CD14-positive monocyte (primary cell): ENCODE measurements at regions not wholly inside any gene's neighbourhood (a gene's known extent, or its start where the extent isn't known, plus 50 kb on each side); places are given as distances from the start of the nearest gene placed in this dataset.

Experiments used
- DNase-seq, 3 donors: peaks; one replicate each; pipeline ENCODE4 v3.0.0-alpha.2; 2011 to 2022
- H2AFZ ChIP-seq: 2 replicates; pipeline ENCODE4 v1.6.0; 2012; ENCODE audit warnings: mild to moderate bottlenecking, low read depth, low read length, inconsistent platforms; ENCODE audit not compliant: insufficient read depth, poor library complexity, severe bottlenecking
- H3K27ac ChIP-seq, 2 donors: 1 replicate in 1 of 2; 2 replicates in 1 of 2; pipeline ENCODE4 v1.5.1; 2012 to 2013; ENCODE audit warnings: low read length in 2 of 2, control low read depth in 1 of 2, inconsistent platforms in 1 of 2, low read depth in 1 of 2, mild to moderate bottlenecking in 1 of 2
- H3K27me3 ChIP-seq, 2 donors: one replicate each; pipeline versions ENCODE4 v1.6.0 to v1.6.1; 2011 to 2013; ENCODE audit warnings: low read length in 2 of 2; ENCODE audit not compliant: control insufficient read depth in 2 of 2, insufficient read depth in 2 of 2
- H3K36me3 ChIP-seq, 2 donors: replicated peaks in 1 of 2; 1 replicate in 1 of 2; 2 replicates in 1 of 2; pipeline versions ENCODE4 v1.5.1 to v1.6.1; 2012 to 2013; ENCODE audit warnings: low read length in 2 of 2, control low read depth in 1 of 2, inconsistent platforms in 1 of 2, mild to moderate bottlenecking in 1 of 2; ENCODE audit not compliant: insufficient read depth in 2 of 2, control insufficient read depth in 1 of 2
- H3K4me1 ChIP-seq, 2 donors: 1 replicate in 1 of 2; 2 replicates in 1 of 2; pipeline versions ENCODE4 v1.5.1 to v1.6.1; 2012 to 2013; ENCODE audit warnings: low read length in 2 of 2, control low read depth in 1 of 2, inconsistent platforms in 1 of 2, mild to moderate bottlenecking in 1 of 2, moderate library complexity in 1 of 2; ENCODE audit not compliant: insufficient read depth in 2 of 2, control insufficient read depth in 1 of 2
- H3K4me2 ChIP-seq: replicated peaks from 2 replicates; pipeline ENCODE3; 2012; ENCODE audit warnings: low read length, moderate library complexity, mild to moderate bottlenecking; ENCODE audit not compliant: poor library complexity, severe bottlenecking; ENCODE audit errors: extremely low read depth
- H3K4me3 ChIP-seq, 3 experiments: fragments of 200-600 bp in 1 of 3; sonication (generic) in 1 of 3; replicated peaks in 1 of 3; 1 replicate in 2 of 3; 2 replicates in 1 of 3; pipeline ENCODE4 v1.5.1; 2011 to 2013; ENCODE audit warnings: low read length in 3 of 3, mild to moderate bottlenecking in 3 of 3, control low read depth in 2 of 3, low read depth in 2 of 3, inconsistent platforms in 1 of 3, moderate library complexity in 1 of 3
- H3K79me2 ChIP-seq: 2 replicates; pipeline ENCODE4 v1.6.0; 2012; ENCODE audit warnings: mild to moderate bottlenecking, control low read depth, inconsistent platforms, low read length, moderate library complexity; ENCODE audit not compliant: insufficient read depth
- H3K9ac ChIP-seq: 2 replicates; pipeline ENCODE4 v1.6.0; 2017; ENCODE audit warnings: low read length, mild to moderate bottlenecking; ENCODE audit not compliant: insufficient read depth, poor library complexity, severe bottlenecking
- H3K9me3 ChIP-seq, 2 donors: replicated peaks in 1 of 2; 1 replicate in 1 of 2; 2 replicates in 1 of 2; pipeline versions ENCODE4 v1.5.1 to v1.6.1; 2012 to 2013; ENCODE audit warnings: low read length in 2 of 2, control low read depth in 1 of 2; ENCODE audit not compliant: control insufficient read depth in 1 of 2, insufficient read depth in 1 of 2
- H4K20me1 ChIP-seq: 2 replicates; pipeline ENCODE4 v1.6.0; 2012; ENCODE audit warnings: mild to moderate bottlenecking, low read length, control low read depth, moderate library complexity; ENCODE audit not compliant: insufficient read depth
- H3K27ac Mint-ChIP-seq, 7 donors: one replicate each; pipeline ENCODE4 v1.8.0; 2020; ENCODE audit warnings: mild to moderate bottlenecking in 7 of 7, mixed read lengths in 7 of 7, moderate library complexity in 6 of 7, inconsistent platforms in 2 of 7
- H3K27me3 Mint-ChIP-seq, 3 donors: one replicate each; pipeline ENCODE4 v1.8.0; 2021 to 2022; ENCODE audit warnings: low read depth in 3 of 3, mild to moderate bottlenecking in 3 of 3, mixed read lengths in 3 of 3, moderate library complexity in 3 of 3, inconsistent platforms in 1 of 3
- H3K36me3 Mint-ChIP-seq, 2 donors: one replicate each; pipeline ENCODE4 v1.8.0; 2020; ENCODE audit warnings: mixed read lengths in 2 of 2, inconsistent platforms in 1 of 2, mild to moderate bottlenecking in 1 of 2
- H3K4me1 Mint-ChIP-seq: one replicate; pipeline ENCODE4 v1.8.0; 2020; ENCODE audit warnings: mild to moderate bottlenecking, mixed read lengths
- H3K4me3 Mint-ChIP-seq, 2 donors: one replicate each; pipeline ENCODE4 v1.8.0; 2020; ENCODE audit warnings: mild to moderate bottlenecking in 2 of 2, mixed read lengths in 2 of 2, moderate library complexity in 1 of 2
- H3K9me3 Mint-ChIP-seq, 7 donors: one replicate each; pipeline ENCODE4 v1.8.0; 2020 to 2022; ENCODE audit warnings: mixed read lengths in 7 of 7, mild to moderate bottlenecking in 6 of 7, moderate library complexity in 6 of 7, inconsistent platforms in 2 of 7
- CTCF ChIP-seq: fragments of 200-600 bp; IDR thresholded peaks from one replicate; pipeline ENCODE4 v1.8.0; 2022; ENCODE audit warnings: antibody characterized with exemption, mild to moderate bottlenecking
- WGBS: methylation state at CpG from one replicate; pipeline ENCODE4 v1.1.5; 2013; ENCODE audit warnings: missing lambda C conversion rate; ENCODE audit not compliant: insufficient coverage; 5-methylcytosine and 5-hydroxymethylcytosine counted together
- intact Hi-C, 2 donors: fragments of 100-400 bp; cut with micrococcal nuclease; formaldehyde crosslinking; loops; one replicate each; pipeline versions ENCODE4 v1.15.0 to v1.15.1; 2023

DNA sequence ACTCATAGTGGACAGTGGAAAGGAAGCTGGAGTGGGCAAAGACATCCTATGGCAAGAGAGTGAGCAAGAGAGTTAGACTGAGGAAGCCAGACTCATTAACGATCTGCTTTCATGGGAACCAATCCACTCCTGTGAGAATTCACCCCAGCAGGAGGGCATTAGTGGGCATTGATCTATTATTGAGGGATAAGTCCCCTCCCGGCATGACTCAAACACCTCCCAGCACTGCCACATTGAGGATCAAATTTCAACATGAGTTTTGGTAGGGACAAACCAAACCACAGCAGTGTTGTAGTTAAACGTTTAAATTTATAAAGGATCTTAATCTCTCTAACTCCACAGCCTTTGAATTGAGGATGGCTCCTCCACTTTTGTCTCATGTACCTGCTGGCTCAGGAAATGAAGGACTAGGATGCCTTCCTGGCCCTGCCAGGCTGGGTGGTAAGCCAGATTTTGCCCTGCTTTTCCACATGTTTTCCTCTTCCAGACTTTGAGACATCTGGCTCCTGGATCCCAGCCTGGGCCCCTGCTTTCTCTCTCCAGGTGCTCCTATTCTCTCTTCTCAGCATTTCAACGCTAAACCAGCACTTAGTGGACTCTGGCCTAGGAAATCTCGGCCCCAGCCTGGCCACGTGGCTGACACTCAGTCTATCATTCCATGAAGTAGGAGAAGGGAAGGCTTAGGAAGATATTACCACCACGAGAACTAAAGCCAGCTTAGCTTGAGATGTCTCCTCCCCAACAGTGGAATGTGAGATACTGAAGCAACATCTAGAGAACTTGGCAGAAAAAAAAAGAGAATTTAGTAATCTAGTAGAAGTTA, 96.5 kb upstream of the PIP4K2A start:
- WGBS, result 60% methylated on average over 1 of the region's 7 CpGs
- Mint-ChIP-seq H3K27ac (peak overlapping the region in 1 of 7 donors; percentile 52), H3K4me1 (no peaks in the 10 kb centered on the region), H3K36me3 (no peaks in the 10 kb centered on the region), H3K27me3 (peaks cover 2 to 4% (median 3%) of the 10 kb centered on the region in 3 donors), H3K4me3 (no peak overlapping the region), H3K9me3 (peaks cover 0 to 8% (median 4%) of the 10 kb centered on the region in 7 donors)
- Histone ChIP-seq H3K4me2 (no peak overlapping the region), H2AFZ (no peak overlapping the region), H3K36me3 (no peaks in the 10 kb centered on the region), H3K9ac (no peak overlapping the region), H3K9me3 (no peaks in the 10 kb centered on the region), H4K20me1 (no peaks in the 10 kb centered on the region), H3K79me2 (no peaks in the 10 kb centered on the region), H3K27ac (no peak overlapping the region), H3K4me3 (no peak overlapping the region), H3K4me1 (no peaks in the 10 kb centered on the region), H3K27me3 (no peaks in the 10 kb centered on the region)
- intact Hi-C loops, result no loop called here
- TF ChIP-seq CTCF, result no peak
- DNase-seq, result no peak

DNA sequence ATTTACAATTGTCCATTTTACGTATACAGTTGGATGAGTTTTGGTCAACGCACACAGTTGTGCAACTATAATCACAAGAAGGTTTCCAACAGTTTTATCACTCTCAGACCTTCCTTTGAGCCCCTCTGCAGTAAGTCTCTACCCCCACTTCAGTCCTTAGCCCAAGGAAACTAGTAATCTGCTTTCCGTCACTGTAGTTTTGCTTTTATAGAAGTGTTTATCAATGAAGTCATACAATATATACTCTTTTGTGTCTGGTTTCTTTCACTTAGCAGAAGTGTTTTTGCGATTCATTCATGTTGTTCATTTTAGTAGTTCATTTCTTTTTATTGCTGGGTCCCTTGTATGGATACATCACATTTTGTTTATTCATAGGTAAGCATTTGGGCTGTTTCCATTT, 92.9 kb upstream of the PIP4K2A start:
- no peak overlapping the region for H3K9ac ChIP-seq
- no peaks in the 10 kb centered on the region for H3K36me3 ChIP-seq
- no peaks in the 10 kb centered on the region for H3K79me2 ChIP-seq
- H3K27me3 Mint-ChIP-seq, result peaks cover 0 to 6% (median 3%) of the 10 kb centered on the region in 3 donors
- H3K9me3 ChIP-seq, result no peaks in the 10 kb centered on the region
- no peaks in the 10 kb centered on the region for H3K27me3 ChIP-seq
- H3K4me1 Mint-ChIP-seq, result peaks cover 1% of the 10 kb centered on the region
- no peaks in the 10 kb centered on the region for H4K20me1 ChIP-seq
- no peaks in the 10 kb centered on the region for H3K36me3 Mint-ChIP-seq
- no peak overlapping the region for H3K27ac Mint-ChIP-seq
- H3K27ac ChIP-seq, result no peak overlapping the region
- no peak overlapping the region for H3K4me3 ChIP-seq
- WGBS, result no CpG with 5 or more reads among the region's 4 CpGs
- H3K4me2 ChIP-seq, result no peak overlapping the region
- H2AFZ ChIP-seq, result no peak overlapping the region
- no peak for DNase-seq
- intact Hi-C loops, result no loop called here
- peaks cover 0 to 8% (median 3%) of the 10 kb centered on the region in 7 donors for H3K9me3 Mint-ChIP-seq
- no peaks in the 10 kb centered on the region for H3K4me1 ChIP-seq
- no peak for TF ChIP-seq CTCF
- no peak overlapping the region for H3K4me3 Mint-ChIP-seq
